Pancreas (tissue), 10 donors: ENCODE measurements at regions not wholly inside any gene's neighbourhood (a gene's known extent, or its start where the extent isn't known, plus 50 kb on each side); places are given as distances from the start of the nearest gene placed in this dataset.
"Not testable (repeated sequence)": the region's sequence is repeated elsewhere in the genome, so short reads cannot be mapped to it uniquely, and the experiment has no call there.

Source experiments
- ATAC-seq, 4 donors: fragments of 200-7000 bp; cut with Tn5 transposase; one replicate each; pipeline versions ENCODE4 v1.8.0 to v1.9.1; 2020; ENCODE audit warnings: mild to moderate bottlenecking in 4 of 4, moderate library complexity in 4 of 4
- DNase-seq, 6 donors: peaks; one replicate each; pipeline ENCODE4 v3.0.0-alpha.2; 2020
- FAIRE-seq: peaks from 2 replicates; lab custom pipeline; 2012; peaks lifted over from hg19 to GRCh38; lab: Jason Lieb, UNC
- H3K27ac ChIP-seq, 4 donors: fragments of 200-600 bp; sonication (generic); 1 replicate in 3 of 4; 2 replicates in 1 of 4; pipeline versions ENCODE4 v1.5.0 to v1.8.0; 2020
- H3K27me3 ChIP-seq, 4 donors: fragments of 200-600 bp; one replicate each; pipeline ENCODE4 v1.8.0; 2021
- H3K36me3 ChIP-seq, 3 donors: fragments of 200-600 bp; sonication (generic) in 1 of 3; one replicate each; pipeline versions ENCODE4 v1.5.0 to v1.8.0; 2020 to 2021
- H3K4me1 ChIP-seq, 3 donors: fragments of 200-600 bp; one replicate each; pipeline ENCODE4 v1.8.0; 2021
- H3K4me3 ChIP-seq, 4 donors: fragments of 200-600 bp; sonication (generic) in 2 of 4; one replicate each; pipeline versions ENCODE4 v1.5.0 to v1.8.0; 2020 to 2021
- H3K9me3 ChIP-seq, 4 donors: fragments of 200-600 bp; one replicate each; pipeline ENCODE4 v1.8.0; 2021
- WGBS, 2 donors: extraction: QIAGEN DNeasy Blood & Tissue Kit; methylation state at CpG; one replicate each; pipeline ENCODE4 v1.1.7; 2013; 5-methylcytosine and 5-hydroxymethylcytosine counted together
- intact Hi-C, 3 donors: fragments of 100-400 bp; cut with DNase I; formaldehyde crosslinking; loops; one replicate each; pipeline versions ENCODE4 v1.11.1 to v1.14.2; 2022
- TF ChIP-seq, protein P1 (sequence below), 4 donors: fragments of 200-600 bp; sonication (generic) in 3 of 4; IDR thresholded peaks; one replicate each; pipeline versions ENCODE4 v1.5.0 to v1.8.0; 2021; ENCODE audit warnings: antibody characterized with exemption in 4 of 4
- donor health status: healthy with polysubstance abuse.
- donor health status: DM: no; HTN: no; CAD: no; lungs with moderate emphysema.
- donor health status: DM: no; HTN: no; CAD: no.
- donor health status: control.
- donor health status: control.
- donor health status: Bipolar disorder and iron deficiency.
- donor health status: DM: yes; HTN: yes; CAD: no.
- donor health status: DM: no; HTN: no; CAD: no.
- donor health status: DM: no; HTN: no; CAD: no.
- donor health status: DM: yes; HTN: yes; CAD: no.

DNA sequence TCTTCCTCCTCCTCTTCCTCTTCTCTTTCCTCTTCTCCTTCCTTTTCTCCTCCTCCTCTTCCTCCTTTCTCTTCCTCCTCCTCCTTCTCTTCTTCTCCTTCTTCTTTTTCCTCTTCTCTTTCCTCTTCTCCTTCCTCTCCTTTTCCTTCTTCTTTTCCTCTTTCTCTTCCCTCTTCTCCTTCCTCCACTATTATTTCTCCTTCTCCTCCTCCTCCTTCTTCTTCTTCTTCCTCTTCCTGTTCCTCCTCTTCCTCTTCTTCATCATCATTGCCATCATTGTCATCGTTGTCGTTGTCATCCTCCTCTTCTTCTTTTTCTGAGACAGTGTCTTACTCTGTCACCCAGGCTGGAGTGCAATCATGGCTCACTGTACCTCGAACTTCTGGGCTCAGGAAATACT lies 256.3 kb upstream of the SOX4 start:
- DNase-seq (no peak), ATAC-seq (no peak), FAIRE-seq (no peak)
- TF ChIP-seq, protein P1, sequence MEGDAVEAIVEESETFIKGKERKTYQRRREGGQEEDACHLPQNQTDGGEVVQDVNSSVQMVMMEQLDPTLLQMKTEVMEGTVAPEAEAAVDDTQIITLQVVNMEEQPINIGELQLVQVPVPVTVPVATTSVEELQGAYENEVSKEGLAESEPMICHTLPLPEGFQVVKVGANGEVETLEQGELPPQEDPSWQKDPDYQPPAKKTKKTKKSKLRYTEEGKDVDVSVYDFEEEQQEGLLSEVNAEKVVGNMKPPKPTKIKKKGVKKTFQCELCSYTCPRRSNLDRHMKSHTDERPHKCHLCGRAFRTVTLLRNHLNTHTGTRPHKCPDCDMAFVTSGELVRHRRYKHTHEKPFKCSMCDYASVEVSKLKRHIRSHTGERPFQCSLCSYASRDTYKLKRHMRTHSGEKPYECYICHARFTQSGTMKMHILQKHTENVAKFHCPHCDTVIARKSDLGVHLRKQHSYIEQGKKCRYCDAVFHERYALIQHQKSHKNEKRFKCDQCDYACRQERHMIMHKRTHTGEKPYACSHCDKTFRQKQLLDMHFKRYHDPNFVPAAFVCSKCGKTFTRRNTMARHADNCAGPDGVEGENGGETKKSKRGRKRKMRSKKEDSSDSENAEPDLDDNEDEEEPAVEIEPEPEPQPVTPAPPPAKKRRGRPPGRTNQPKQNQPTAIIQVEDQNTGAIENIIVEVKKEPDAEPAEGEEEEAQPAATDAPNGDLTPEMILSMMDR (IDR thresholded peaks at IDR 0.05) = no peak
- H3K27me3 ChIP-seq = no peaks in the 10 kb centered on the region
- no peaks in the 10 kb centered on the region for H3K36me3 ChIP-seq
- H3K9me3 ChIP-seq = no peaks in the 10 kb centered on the region
- intact Hi-C loops = no loop called here
- no peaks in the 10 kb centered on the region for H3K4me1 ChIP-seq
- H3K27ac ChIP-seq = no peak overlapping the region
- WGBS, 2 donors = 38 to 64% methylated on average over 3 of the region's 3 CpGs
- no peak overlapping the region for H3K4me3 ChIP-seq

DNA sequence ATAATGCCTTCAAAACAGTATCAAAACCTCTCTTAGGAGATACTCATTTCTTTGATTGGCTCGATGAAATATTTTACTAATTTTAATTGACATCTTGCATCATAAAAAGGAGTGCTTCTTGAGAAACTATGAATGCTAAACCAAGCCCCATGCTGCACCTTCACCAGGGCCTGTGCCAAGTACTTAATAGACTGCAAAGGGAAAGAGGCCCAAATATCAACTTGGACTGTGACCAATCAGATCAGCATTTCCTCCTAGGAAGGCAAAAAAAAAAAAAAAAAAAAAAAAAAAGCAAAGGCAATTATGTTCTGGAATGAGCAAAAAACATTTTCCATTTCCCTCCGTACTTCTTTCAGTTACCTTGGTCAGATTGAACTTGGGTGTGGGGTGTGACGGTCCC lies 253.0 kb upstream of the SOX4 start:
- ATAC-seq (no peak), FAIRE-seq (no peak), DNase-seq (no peak)
- no peaks in the 10 kb centered on the region for H3K27me3 ChIP-seq
- WGBS, 2 donors = 75 to 78% methylated on average over 3 of the region's 3 CpGs
- TF ChIP-seq, protein P1 (IDR thresholded peaks at IDR 0.05) = no peak
- no peaks in the 10 kb centered on the region for H3K9me3 ChIP-seq
- H3K27ac ChIP-seq = no peak overlapping the region
- intact Hi-C loops = no loop called here
- no peak overlapping the region for H3K4me3 ChIP-seq
- no peaks in the 10 kb centered on the region for H3K4me1 ChIP-seq
- H3K36me3 ChIP-seq = no peaks in the 10 kb centered on the region

DNA sequence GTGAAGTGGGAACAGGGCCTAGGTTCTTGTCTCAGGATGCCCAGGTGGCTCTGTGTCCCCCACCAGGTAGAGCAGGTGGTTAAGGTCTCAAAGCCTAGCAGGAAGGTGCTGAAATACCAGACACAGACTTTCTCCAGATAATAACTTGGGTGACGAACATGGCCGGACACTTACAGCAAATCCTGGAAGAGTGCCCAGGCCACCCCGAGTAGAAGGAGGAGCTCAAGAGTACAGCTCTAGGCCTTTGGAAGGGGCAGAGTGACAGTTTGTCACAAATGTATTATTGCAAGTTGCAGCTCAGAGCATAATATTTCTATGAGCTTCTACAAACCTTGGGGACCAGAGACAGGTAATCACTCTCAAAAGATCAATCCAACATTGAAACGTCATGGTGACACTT lies 251.6 kb upstream of the SOX4 start:
- 75 to 81% methylated on average over 4 of the region's 4 CpGs for whole genome bisulfite sequencing, 2 donors
- no peak for DNase-seq
- intact Hi-C loops = no loop called here
- FAIRE-seq = no peak
- H3K4me1 ChIP-seq = no peaks in the 10 kb centered on the region
- TF ChIP-seq, protein P1 (IDR thresholded peaks at IDR 0.05) = no peak
- no peak overlapping the region for H3K27ac ChIP-seq
- no peak for ATAC-seq
- H3K36me3 ChIP-seq = no peaks in the 10 kb centered on the region
- no peak overlapping the region for H3K4me3 ChIP-seq
- no peaks in the 10 kb centered on the region for H3K27me3 ChIP-seq
- H3K9me3 ChIP-seq = no peaks in the 10 kb centered on the region

DNA sequence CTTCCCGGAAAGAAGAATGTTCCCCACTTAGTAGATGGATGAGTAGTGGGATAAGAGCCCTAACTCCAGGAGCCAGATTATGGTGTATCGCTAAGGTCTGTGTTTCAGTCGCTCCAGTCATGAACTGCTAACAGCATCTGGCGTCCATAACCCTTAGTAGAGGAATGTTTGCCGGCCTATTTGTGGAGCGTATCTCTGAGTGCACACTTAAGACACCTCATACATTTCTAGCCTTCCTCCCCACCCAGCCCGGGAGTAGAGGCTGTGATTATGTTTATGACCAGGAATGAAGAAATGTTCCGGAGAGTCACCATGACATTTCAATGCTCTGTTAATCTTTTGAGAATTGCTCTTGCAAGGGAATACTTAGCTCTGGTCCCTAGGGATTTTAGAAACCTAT lies 251.1 kb upstream of the SOX4 start:
- intact Hi-C loops = no loop called here
- no peak for DNase-seq
- no peak overlapping the region for H3K27ac ChIP-seq
- H3K27me3 ChIP-seq = no peaks in the 10 kb centered on the region
- ATAC-seq = no peak
- no peaks in the 10 kb centered on the region for H3K4me1 ChIP-seq
- FAIRE-seq = no peak
- 84 to 90% methylated on average over 8 of the region's 8 CpGs for WGBS, 2 donors
- TF ChIP-seq, protein P1 (IDR thresholded peaks at IDR 0.05) = no peak
- no peaks in the 10 kb centered on the region for H3K36me3 ChIP-seq
- H3K4me3 ChIP-seq = no peak overlapping the region
- H3K9me3 ChIP-seq = no peaks in the 10 kb centered on the region

DNA sequence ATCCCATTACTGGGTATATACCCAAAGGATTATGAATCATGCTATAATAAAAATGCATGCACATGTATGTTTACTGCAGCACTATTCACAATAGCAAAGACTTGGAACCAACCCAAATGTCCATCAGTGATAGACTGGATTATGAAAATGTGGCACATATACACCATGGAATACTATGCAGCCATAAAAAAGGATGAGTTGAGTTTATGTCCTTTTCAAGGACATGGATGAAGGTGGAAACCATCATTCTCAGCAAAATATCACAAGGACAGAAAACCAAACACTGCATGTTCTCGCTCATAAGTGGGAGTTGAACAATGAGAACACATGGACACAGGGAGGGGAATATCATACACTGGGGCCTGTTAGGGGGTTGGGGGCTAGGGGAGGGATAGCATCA lies 247.8 kb upstream of the SOX4 start:
- H3K27ac ChIP-seq, ATAC-seq, H3K27me3 ChIP-seq, FAIRE-seq, DNase-seq, H3K9me3 ChIP-seq, H3K36me3 ChIP-seq, H3K4me1 ChIP-seq, H3K4me3 ChIP-seq, intact Hi-C loops: not testable (repeated sequence)
- 94 to 100% methylated on average over 1 of the region's 1 CpG for WGBS, 2 donors

DNA sequence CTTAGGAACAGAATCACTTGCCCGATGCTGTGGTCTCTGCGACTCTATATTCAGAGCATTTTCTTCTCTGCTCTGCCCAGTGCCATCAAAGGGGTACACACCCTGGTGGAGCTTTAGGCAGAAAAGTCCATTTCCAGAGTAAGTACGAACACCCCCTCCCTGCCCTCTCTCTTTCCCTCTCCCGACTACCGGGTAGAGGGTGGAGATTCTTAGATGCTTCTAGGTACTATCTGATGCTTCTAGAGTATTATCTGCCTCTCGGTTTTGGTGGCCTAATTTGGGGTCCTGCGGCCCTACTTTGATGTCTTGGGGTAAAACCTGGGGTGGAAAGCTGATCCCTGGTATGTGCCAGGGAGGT lies 245.4 kb upstream of the SOX4 start:
- ATAC-seq (no peak), FAIRE-seq (no peak), DNase-seq (no peak)
- no peaks in the 10 kb centered on the region for H3K27me3 ChIP-seq
- WGBS, 2 donors = 85 to 91% methylated on average over 7 of the region's 7 CpGs
- TF ChIP-seq, protein P1 (IDR thresholded peaks at IDR 0.05) = no peak
- no peaks in the 10 kb centered on the region for H3K4me1 ChIP-seq
- no peaks in the 10 kb centered on the region for H3K36me3 ChIP-seq
- intact Hi-C loops = no loop called here
- no peak overlapping the region for H3K4me3 ChIP-seq
- H3K9me3 ChIP-seq = no peaks in the 10 kb centered on the region
- no peak overlapping the region for H3K27ac ChIP-seq
